Neuronal stem cell (in vitro differentiated cells): ENCODE measurements at regions not wholly inside any gene's neighbourhood (a gene's known extent, or its start where the extent isn't known, plus 50 kb on each side); places are given as distances from the start of the nearest gene placed in this dataset.
"Not testable (repeated sequence)": the region's sequence is repeated elsewhere in the genome, so short reads cannot be mapped to it uniquely, and the experiment has no call there.

Source experiments
- DNase-seq: peaks from one replicate; pipeline ENCODE4 v3.0.0-alpha.2; 2013; ENCODE audit warnings: low spot score
- H2AFZ ChIP-seq: one replicate; pipeline ENCODE4 v1.6.1; 2013; ENCODE audit warnings: mild to moderate bottlenecking, low read length, inconsistent platforms
- H2AK5ac ChIP-seq: 2 replicates; pipeline ENCODE4 v1.6.1; 2013; ENCODE audit warnings: low read depth, mild to moderate bottlenecking, inconsistent platforms, low read length, moderate library complexity, mixed read lengths
- H2BK120ac ChIP-seq: 2 replicates; pipeline ENCODE4 v1.6.1; 2013; ENCODE audit warnings: low read depth, mild to moderate bottlenecking, inconsistent platforms, low read length, moderate library complexity, mixed read lengths
- H2BK12ac ChIP-seq: one replicate; pipeline ENCODE4 v1.6.1; 2013; ENCODE audit warnings: low read length, inconsistent platforms
- H2BK15ac ChIP-seq: 2 replicates; pipeline ENCODE4 v1.6.1; 2013; ENCODE audit warnings: mild to moderate bottlenecking, low read length, inconsistent platforms, mixed read lengths
- H2BK5ac ChIP-seq: one replicate; pipeline ENCODE4 v1.6.1; 2013; ENCODE audit warnings: inconsistent platforms, mild to moderate bottlenecking, low read length, moderate library complexity
- H3K14ac ChIP-seq: one replicate; pipeline ENCODE4 v1.6.1; 2013; ENCODE audit warnings: low read length, inconsistent platforms
- H3K18ac ChIP-seq: 2 replicates; pipeline ENCODE4 v1.6.1; 2013; ENCODE audit warnings: low read length, inconsistent platforms
- H3K23ac ChIP-seq: 2 replicates; pipeline ENCODE4 v1.6.1; 2013; ENCODE audit warnings: low read depth, mild to moderate bottlenecking, mixed read lengths, low read length, inconsistent platforms; ENCODE audit not compliant: poor library complexity
- H3K27ac ChIP-seq: replicated peaks from 3 replicates; pipeline ENCODE4 v1.5.1; 2013; ENCODE audit warnings: low read length, inconsistent platforms
- H3K27me3 ChIP-seq, 3 experiments: 2 replicates each; pipeline ENCODE4 v1.6.1; 2013; ENCODE audit warnings: low read length in 3 of 3, mild to moderate bottlenecking in 2 of 3, inconsistent platforms in 1 of 3, low read depth in 1 of 3, mixed read lengths in 1 of 3, moderate library complexity in 1 of 3; ENCODE audit not compliant: control insufficient read depth in 3 of 3, insufficient read depth in 3 of 3
- H3K36me3 ChIP-seq, 2 donors: replicated peaks in 1 of 2; 2 replicates each; pipeline ENCODE4 v1.6.1; 2013; ENCODE audit warnings: low read length in 2 of 2; ENCODE audit not compliant: control insufficient read depth in 2 of 2, insufficient read depth in 2 of 2
- H3K4ac ChIP-seq: 2 replicates; pipeline ENCODE4 v1.6.1; 2013; ENCODE audit warnings: inconsistent platforms, mild to moderate bottlenecking, low read length, moderate library complexity
- H3K4me1 ChIP-seq, 2 donors: 1 replicate in 1 of 2; 2 replicates in 1 of 2; pipeline ENCODE4 v1.6.1; 2013; ENCODE audit warnings: low read length in 2 of 2, low read depth in 1 of 2; ENCODE audit not compliant: control insufficient read depth in 2 of 2, insufficient read depth in 1 of 2
- H3K4me2 ChIP-seq: one replicate; pipeline ENCODE4 v1.6.1; 2013; ENCODE audit warnings: mild to moderate bottlenecking, low read length, inconsistent platforms; ENCODE audit not compliant: insufficient read depth, poor library complexity, severe bottlenecking
- H3K4me3 ChIP-seq, 2 donors: 2 replicates each; pipeline ENCODE4 v1.5.1; 2013; ENCODE audit warnings: low read length in 2 of 2, mild to moderate bottlenecking in 2 of 2, inconsistent platforms in 1 of 2, moderate library complexity in 1 of 2
- H3K79me1 ChIP-seq: one replicate; pipeline ENCODE4 v1.6.1; 2013; ENCODE audit warnings: low read depth, mild to moderate bottlenecking, inconsistent platforms, low read length, moderate library complexity
- H3K9ac ChIP-seq: one replicate; pipeline ENCODE4 v1.6.1; 2013; ENCODE audit warnings: mild to moderate bottlenecking, low read depth, low read length, inconsistent platforms; ENCODE audit not compliant: poor library complexity
- H3K9me3 ChIP-seq, 2 donors: replicated peaks in 1 of 2; 2 replicates each; pipeline versions ENCODE3 to v1.6.1; 2013; ENCODE audit warnings: low read length in 2 of 2, mild to moderate bottlenecking in 2 of 2, inconsistent platforms in 1 of 2, low read depth in 1 of 2, mixed read lengths in 1 of 2, moderate library complexity in 1 of 2; ENCODE audit not compliant: control insufficient read depth in 2 of 2, insufficient read depth in 1 of 2
- H4K8ac ChIP-seq: one replicate; pipeline ENCODE4 v1.6.1; 2013; ENCODE audit warnings: low read depth, mild to moderate bottlenecking, inconsistent platforms, low read length, moderate library complexity
- H4K91ac ChIP-seq: one replicate; pipeline ENCODE4 v1.6.1; 2013; ENCODE audit warnings: low read length, low read depth, mild to moderate bottlenecking, inconsistent platforms; ENCODE audit not compliant: poor library complexity
- WGBS, 2 donors: extraction: QIAGEN DNeasy Blood & Tissue Kit; methylation state at CpG; one replicate each; pipeline ENCODE4 v1.1.7; 2013; ENCODE audit warnings: missing lambda C conversion rate in 2 of 2, mixed read lengths in 1 of 2; ENCODE audit not compliant: insufficient read length in 2 of 2, insufficient replicate concordance in 1 of 2; ENCODE audit errors: extremely low coverage in 2 of 2; 5-methylcytosine and 5-hydroxymethylcytosine counted together

- H3K14ac ChIP-seq, H3K27me3 ChIP-seq, H3K4ac ChIP-seq, H3K4me2 ChIP-seq, H4K91ac ChIP-seq, H2BK5ac ChIP-seq, H3K27ac ChIP-seq, H3K4me1 ChIP-seq, H3K4me3 ChIP-seq, H2BK12ac ChIP-seq, H2AFZ ChIP-seq, H3K9me3 ChIP-seq, H3K79me1 ChIP-seq, H3K9ac ChIP-seq, H3K23ac ChIP-seq, H3K18ac ChIP-seq, DNase-seq, H2AK5ac ChIP-seq, H2BK120ac ChIP-seq, H4K8ac ChIP-seq, H2BK15ac ChIP-seq, H3K36me3 ChIP-seq: not testable (repeated sequence)
- no CpG with 5 or more reads among the region's 8 CpGs for WGBS, 2 donors
Measured at GRCh38 chr15:20009619-20010018, 532.0 kb downstream of the GOLGA6L6 start.

- not testable (repeated sequence) for H2BK15ac ChIP-seq, H3K27me3 ChIP-seq, H3K4me2 ChIP-seq, H3K4me3 ChIP-seq, H3K4ac ChIP-seq, H3K4me1 ChIP-seq, H3K9me3 ChIP-seq, H3K14ac ChIP-seq, H2AK5ac ChIP-seq, DNase-seq, H3K79me1 ChIP-seq, H2BK12ac ChIP-seq, H3K27ac ChIP-seq, H3K9ac ChIP-seq, H3K18ac ChIP-seq, H3K36me3 ChIP-seq, H4K8ac ChIP-seq, H4K91ac ChIP-seq, H2BK120ac ChIP-seq, H2BK5ac ChIP-seq, H2AFZ ChIP-seq, H3K23ac ChIP-seq
- no CpG with 5 or more reads among the region's 4 CpGs for WGBS, 2 donors
Measured at GRCh38 chr15:20007338-20007737, 534.3 kb downstream of the GOLGA6L6 start.

- not testable (repeated sequence) for H3K36me3 ChIP-seq, H3K4me2 ChIP-seq, H3K23ac ChIP-seq, H3K18ac ChIP-seq, DNase-seq, H3K4me1 ChIP-seq, H2BK120ac ChIP-seq, H3K4me3 ChIP-seq, H3K4ac ChIP-seq, H3K79me1 ChIP-seq, H3K14ac ChIP-seq, H2BK5ac ChIP-seq, H4K8ac ChIP-seq, H4K91ac ChIP-seq, H3K9me3 ChIP-seq, H3K9ac ChIP-seq, H2AFZ ChIP-seq, H2BK12ac ChIP-seq, H2BK15ac ChIP-seq, H3K27me3 ChIP-seq, H2AK5ac ChIP-seq, H3K27ac ChIP-seq
- WGBS, 2 donors, result no CpG with 5 or more reads among the region's 4 CpGs
Measured at GRCh38 chr15:20003471-20003870, 538.1 kb downstream of the GOLGA6L6 start.

- H2AK5ac ChIP-seq, H3K18ac ChIP-seq, H3K4me2 ChIP-seq, H3K9ac ChIP-seq, H2BK5ac ChIP-seq, H3K79me1 ChIP-seq, H4K8ac ChIP-seq, H3K4me1 ChIP-seq, H3K14ac ChIP-seq, H3K36me3 ChIP-seq, H3K4me3 ChIP-seq, H4K91ac ChIP-seq, H2BK12ac ChIP-seq, H2BK15ac ChIP-seq, H3K9me3 ChIP-seq, H2BK120ac ChIP-seq, H3K23ac ChIP-seq, H2AFZ ChIP-seq, DNase-seq, H3K27ac ChIP-seq, H3K27me3 ChIP-seq, H3K4ac ChIP-seq: not testable (repeated sequence)
- no CpG with 5 or more reads among the region's 2 CpGs for WGBS, 2 donors
Measured at GRCh38 chr15:20002560-20002959, 539.0 kb downstream of the GOLGA6L6 start.
